ENCODE measurements at regions not wholly inside any gene's neighbourhood (a gene's known extent, or its start where the extent isn't known, plus 50 kb on each side); places are given as distances from the start of the nearest gene placed in this dataset.

DNA sequence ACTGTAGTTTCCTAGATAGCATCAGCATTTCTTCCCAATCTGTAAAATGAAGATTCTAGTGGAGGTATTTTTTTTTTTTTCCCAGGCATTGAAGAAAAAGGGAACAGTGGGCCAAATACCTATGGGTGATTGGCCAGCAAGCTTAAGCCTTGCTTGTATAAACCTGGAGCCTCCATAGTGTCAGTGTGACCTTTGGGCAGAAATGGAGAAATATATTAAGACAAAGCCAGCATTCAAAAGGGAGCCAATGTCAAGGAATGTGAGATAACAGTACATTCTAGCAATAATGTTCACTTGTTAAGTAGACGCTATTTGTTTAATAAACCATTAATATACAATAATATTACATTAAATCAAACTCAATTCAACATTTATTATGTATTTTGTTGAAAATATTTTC is 275.4 kb downstream of the FOXA2 start:
- Histone ChIP-seq H3K9me2 (replicated peaks; ENCODE audit: low read depth, low read length) (no peaks in the 10 kb centered on the region), H3K4me1 (ENCODE audit: insufficient read depth, low read length, poor library complexity, severe bottlenecking) (peaks cover 7% of the 10 kb centered on the region), H3K4me2 (ENCODE audit: low read depth, low read length, poor library complexity, severe bottlenecking) (no peak overlapping the region), H3K27me3 (ENCODE audit: insufficient read depth, low read length, poor library complexity, severe bottlenecking) (no peaks in the 10 kb centered on the region), H2AFZ (ENCODE audit: low read length) (no peak overlapping the region), H3K79me2 (ENCODE audit: insufficient read depth, low read length) (no peaks in the 10 kb centered on the region), H3K36me3 (ENCODE audit: insufficient read depth, low read length) (no peaks in the 10 kb centered on the region), H3F3A (ENCODE audit: low read depth) (no peaks in the 10 kb centered on the region), H4K20me1 (ENCODE audit: insufficient read depth, low read length, poor library complexity, severe bottlenecking) (no peaks in the 10 kb centered on the region), H3K9ac (ENCODE audit: low read depth, low read length, poor library complexity, severe bottlenecking) (no peak overlapping the region), H3K9me3 (ENCODE audit: insufficient read depth, low read depth, low read length) (no peaks in the 10 kb centered on the region), H3K4me3 (ENCODE audit: low read length, poor library complexity, severe bottlenecking) (no peak overlapping the region)
- TF ChIP-seq EZH2phosphoT487 (IDR thresholded peaks at IDR 0.05; ENCODE audit: borderline replicate concordance) = no peak
- TF ChIP-seq, protein P1, sequence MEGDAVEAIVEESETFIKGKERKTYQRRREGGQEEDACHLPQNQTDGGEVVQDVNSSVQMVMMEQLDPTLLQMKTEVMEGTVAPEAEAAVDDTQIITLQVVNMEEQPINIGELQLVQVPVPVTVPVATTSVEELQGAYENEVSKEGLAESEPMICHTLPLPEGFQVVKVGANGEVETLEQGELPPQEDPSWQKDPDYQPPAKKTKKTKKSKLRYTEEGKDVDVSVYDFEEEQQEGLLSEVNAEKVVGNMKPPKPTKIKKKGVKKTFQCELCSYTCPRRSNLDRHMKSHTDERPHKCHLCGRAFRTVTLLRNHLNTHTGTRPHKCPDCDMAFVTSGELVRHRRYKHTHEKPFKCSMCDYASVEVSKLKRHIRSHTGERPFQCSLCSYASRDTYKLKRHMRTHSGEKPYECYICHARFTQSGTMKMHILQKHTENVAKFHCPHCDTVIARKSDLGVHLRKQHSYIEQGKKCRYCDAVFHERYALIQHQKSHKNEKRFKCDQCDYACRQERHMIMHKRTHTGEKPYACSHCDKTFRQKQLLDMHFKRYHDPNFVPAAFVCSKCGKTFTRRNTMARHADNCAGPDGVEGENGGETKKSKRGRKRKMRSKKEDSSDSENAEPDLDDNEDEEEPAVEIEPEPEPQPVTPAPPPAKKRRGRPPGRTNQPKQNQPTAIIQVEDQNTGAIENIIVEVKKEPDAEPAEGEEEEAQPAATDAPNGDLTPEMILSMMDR (conservative IDR thresholded peaks at IDR 0.05; ENCODE audit: low read length) = no peak

DNA sequence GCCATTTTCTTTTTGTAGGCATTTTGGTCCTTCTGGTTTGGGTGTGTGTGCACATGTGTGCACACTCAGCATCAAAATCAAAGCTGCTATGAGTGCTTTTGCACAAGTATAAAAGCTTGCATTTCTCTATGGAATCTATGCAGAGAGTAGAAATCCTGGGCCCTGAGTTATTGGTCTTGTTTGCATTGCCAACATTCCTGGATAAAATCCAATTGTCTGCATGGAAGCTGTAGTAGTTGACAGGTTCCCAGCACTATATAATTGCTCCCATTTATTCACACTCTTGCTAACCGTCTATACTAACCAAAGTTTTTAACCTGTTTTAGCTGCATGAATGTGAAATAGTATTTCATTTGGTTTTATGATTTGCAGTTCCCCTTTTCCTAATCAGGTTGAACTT is 277.0 kb downstream of the FOXA2 start:
- Histone ChIP-seq H2AFZ (ENCODE audit: low read length) (no peak overlapping the region), H3K27me3 (ENCODE audit: insufficient read depth, low read length, poor library complexity, severe bottlenecking) (no peaks in the 10 kb centered on the region), H3K9me2 (replicated peaks; ENCODE audit: low read depth, low read length) (no peaks in the 10 kb centered on the region), H3F3A (ENCODE audit: low read depth) (no peaks in the 10 kb centered on the region), H3K4me3 (ENCODE audit: low read length, poor library complexity, severe bottlenecking) (no peak overlapping the region), H4K20me1 (ENCODE audit: insufficient read depth, low read length, poor library complexity, severe bottlenecking) (no peaks in the 10 kb centered on the region), H3K4me1 (ENCODE audit: insufficient read depth, low read length, poor library complexity, severe bottlenecking) (peaks cover 7% of the 10 kb centered on the region), H3K9ac (ENCODE audit: low read depth, low read length, poor library complexity, severe bottlenecking) (no peak overlapping the region), H3K9me3 (ENCODE audit: insufficient read depth, low read depth, low read length) (no peaks in the 10 kb centered on the region), H3K36me3 (ENCODE audit: insufficient read depth, low read length) (no peaks in the 10 kb centered on the region), H3K79me2 (ENCODE audit: insufficient read depth, low read length) (no peaks in the 10 kb centered on the region), H3K4me2 (ENCODE audit: low read depth, low read length, poor library complexity, severe bottlenecking) (no peak overlapping the region)
- TF ChIP-seq, protein P1 (conservative IDR thresholded peaks at IDR 0.05; ENCODE audit: low read length) = no peak
- no peak for TF ChIP-seq EZH2phosphoT487 (IDR thresholded peaks at IDR 0.05; ENCODE audit: borderline replicate concordance)

DNA sequence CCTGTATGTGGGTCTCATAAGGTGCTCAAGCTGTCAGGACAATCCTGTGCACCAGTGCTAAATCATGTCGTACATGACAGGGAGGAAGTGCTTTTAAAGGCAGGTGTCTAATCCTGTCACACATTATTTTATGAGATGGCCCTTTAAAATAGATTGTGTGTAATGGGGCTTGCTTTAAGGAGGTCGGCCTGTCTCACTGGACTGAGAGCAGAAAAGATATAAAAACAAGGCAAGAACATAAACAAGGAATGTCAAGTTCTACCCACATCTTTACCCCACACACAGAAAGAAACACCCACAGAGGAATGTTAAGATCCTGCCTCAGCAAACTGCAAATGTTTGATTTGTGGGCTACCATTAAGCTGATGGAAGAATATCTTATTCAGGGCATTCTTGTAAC is 279.0 kb downstream of the FOXA2 start:
- Histone ChIP-seq H3F3A (ENCODE audit: low read depth) (no peaks in the 10 kb centered on the region), H3K4me2 (ENCODE audit: low read depth, low read length, poor library complexity, severe bottlenecking) (no peak overlapping the region), H3K9me3 (ENCODE audit: insufficient read depth, low read depth, low read length) (no peaks in the 10 kb centered on the region), H3K9ac (ENCODE audit: low read depth, low read length, poor library complexity, severe bottlenecking) (no peak overlapping the region), H2AFZ (ENCODE audit: low read length) (peak overlapping the region; percentile 33; the same call in 1 of the 2 replicates), H3K9me2 (replicated peaks; ENCODE audit: low read depth, low read length) (no peaks in the 10 kb centered on the region), H3K4me1 (ENCODE audit: insufficient read depth, low read length, poor library complexity, severe bottlenecking) (peaks cover 7% of the 10 kb centered on the region), H3K27me3 (ENCODE audit: insufficient read depth, low read length, poor library complexity, severe bottlenecking) (no peaks in the 10 kb centered on the region), H3K79me2 (ENCODE audit: insufficient read depth, low read length) (no peaks in the 10 kb centered on the region), H4K20me1 (ENCODE audit: insufficient read depth, low read length, poor library complexity, severe bottlenecking) (no peaks in the 10 kb centered on the region), H3K36me3 (ENCODE audit: insufficient read depth, low read length) (no peaks in the 10 kb centered on the region), H3K4me3 (ENCODE audit: low read length, poor library complexity, severe bottlenecking) (no peak overlapping the region)
- no peak for TF ChIP-seq EZH2phosphoT487 (IDR thresholded peaks at IDR 0.05; ENCODE audit: borderline replicate concordance)
- TF ChIP-seq, protein P1 (conservative IDR thresholded peaks at IDR 0.05; ENCODE audit: low read length) = no peak

Data from Loucy (cell line).